Caco-2 (cell line): ENCODE measurements at regions not wholly inside any gene's neighbourhood (a gene's known extent, or its start where the extent isn't known, plus 50 kb on each side); places are given as distances from the start of the nearest gene placed in this dataset.

Experiments
- BruUV-seq: library from RNA; stranded (reverse); fragments of 400-500 nt; replicated peaks from 2 replicates; lab custom pipeline; 2021; lab: Mats Ljungman, UMichigan
- CTCF ChIA-PET: fragments of 300-600 bp; sonication (Branson Sonifier 250); formaldehyde crosslinking; loops from one replicate; lab custom pipeline; 2022; ENCODE audit warnings: antibody characterized with exemption; lab: Charles Lee
- POLR2A ChIA-PET: fragments of 300-600 bp; sonication (Branson Sonifier 250); formaldehyde crosslinking; loops from one replicate; lab custom pipeline; 2022; ENCODE audit warnings: antibody characterized with exemption; lab: Charles Lee
- DNase-seq, 2 experiments: peaks; one replicate each; pipeline versions ENCODE4 v3.0.0 to v3.0.0-alpha.2; 2020 to 2022
- H3K27me3 ChIP-seq: replicated peaks from 2 replicates; pipeline ENCODE4 v1.6.0; 2011; ENCODE audit warnings: low read length; ENCODE audit not compliant: control insufficient read depth, insufficient read depth
- H3K36me3 ChIP-seq: 2 replicates; pipeline ENCODE4 v1.5.1; 2011; ENCODE audit warnings: low read length; ENCODE audit not compliant: control insufficient read depth, insufficient read depth
- H3K4me1 ChIP-seq: fragments of 250-450 bp; sonication (Bioruptor Pico); 2 replicates; pipeline ENCODE4 v1.5.1; 2020; ENCODE audit warnings: mild to moderate bottlenecking
- H3K4me3 ChIP-seq: 2 replicates; pipeline ENCODE4 v1.5.1; 2011; ENCODE audit warnings: low read depth, mild to moderate bottlenecking, control low read depth, low read length
- H3K9me3 ChIP-seq: fragments of 250-450 bp; sonication (Bioruptor Pico); 2 replicates; pipeline ENCODE4 v1.5.1; 2020; ENCODE audit warnings: mild to moderate bottlenecking, moderate library complexity
- H3K27ac Mint-ChIP-seq: one replicate; pipeline ENCODE4 v1.8.0; 2022; ENCODE audit warnings: mixed read lengths; ENCODE audit not compliant: unreplicated experiment
- H3K27me3 Mint-ChIP-seq: one replicate; pipeline ENCODE4 v1.8.0; 2022; ENCODE audit warnings: mixed read lengths; ENCODE audit not compliant: insufficient read depth, unreplicated experiment
- H3K36me3 Mint-ChIP-seq: one replicate; pipeline ENCODE4 v1.8.0; 2022; ENCODE audit warnings: mild to moderate bottlenecking, mixed read lengths; ENCODE audit not compliant: insufficient read depth, unreplicated experiment
- H3K4me1 Mint-ChIP-seq: one replicate; pipeline ENCODE4 v1.8.0; 2022; ENCODE audit warnings: low read depth, mixed read lengths; ENCODE audit not compliant: unreplicated experiment
- H3K4me3 Mint-ChIP-seq: one replicate; pipeline ENCODE4 v1.8.0; 2022; ENCODE audit warnings: mild to moderate bottlenecking, moderate library complexity, mixed read lengths; ENCODE audit not compliant: unreplicated experiment
- H3K9me3 Mint-ChIP-seq: one replicate; pipeline ENCODE4 v1.8.0; 2022; ENCODE audit warnings: mixed read lengths; ENCODE audit not compliant: unreplicated experiment
- intact Hi-C: fragments of 100-400 bp; cut with micrococcal nuclease; formaldehyde crosslinking; loops from one replicate; pipeline ENCODE4 v1.10.0; 2022; ENCODE audit not compliant: unreplicated experiment
- TF ChIP-seq, protein P1 (sequence below), 2 experiments: fragments of 200-600 bp in 1 of 2; IDR thresholded peaks; 1 replicate in 1 of 2; 2 replicates in 1 of 2; pipeline versions ENCODE4 v1.5.1 to v1.8.0; 2011 to 2022; ENCODE audit warnings: antibody characterized with exemption in 1 of 2, control low read depth in 1 of 2, inconsistent platforms in 1 of 2, low read depth in 1 of 2, low read length in 1 of 2, mild to moderate bottlenecking in 1 of 2, moderate library complexity in 1 of 2; ENCODE audit not compliant: insufficient read depth in 1 of 2, severe bottlenecking in 1 of 2, unreplicated experiment in 1 of 2

GRCh38 chr18:79624356-79625170 lies 55.0 kb upstream of the CTDP1 start:
- no peaks in the 10 kb centered on the region for H3K9me3 Mint-ChIP-seq
- intact Hi-C loops, result no loop called here
- BruUV-seq, result no TSS peak
- Histone ChIP-seq H3K4me3 (no peak overlapping the region), H3K27me3 (no peaks in the 10 kb centered on the region), H3K9me3 (no peaks in the 10 kb centered on the region), H3K36me3 (no peaks in the 10 kb centered on the region), H3K4me1 (no peaks in the 10 kb centered on the region)
- ChIA-PET POLR2A (no interaction called here), CTCF (no interaction called here)
- H3K4me1 Mint-ChIP-seq, result no peaks in the 10 kb centered on the region
- H3K4me3 Mint-ChIP-seq, result no peak overlapping the region
- TF ChIP-seq, protein P1, sequence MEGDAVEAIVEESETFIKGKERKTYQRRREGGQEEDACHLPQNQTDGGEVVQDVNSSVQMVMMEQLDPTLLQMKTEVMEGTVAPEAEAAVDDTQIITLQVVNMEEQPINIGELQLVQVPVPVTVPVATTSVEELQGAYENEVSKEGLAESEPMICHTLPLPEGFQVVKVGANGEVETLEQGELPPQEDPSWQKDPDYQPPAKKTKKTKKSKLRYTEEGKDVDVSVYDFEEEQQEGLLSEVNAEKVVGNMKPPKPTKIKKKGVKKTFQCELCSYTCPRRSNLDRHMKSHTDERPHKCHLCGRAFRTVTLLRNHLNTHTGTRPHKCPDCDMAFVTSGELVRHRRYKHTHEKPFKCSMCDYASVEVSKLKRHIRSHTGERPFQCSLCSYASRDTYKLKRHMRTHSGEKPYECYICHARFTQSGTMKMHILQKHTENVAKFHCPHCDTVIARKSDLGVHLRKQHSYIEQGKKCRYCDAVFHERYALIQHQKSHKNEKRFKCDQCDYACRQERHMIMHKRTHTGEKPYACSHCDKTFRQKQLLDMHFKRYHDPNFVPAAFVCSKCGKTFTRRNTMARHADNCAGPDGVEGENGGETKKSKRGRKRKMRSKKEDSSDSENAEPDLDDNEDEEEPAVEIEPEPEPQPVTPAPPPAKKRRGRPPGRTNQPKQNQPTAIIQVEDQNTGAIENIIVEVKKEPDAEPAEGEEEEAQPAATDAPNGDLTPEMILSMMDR (IDR thresholded peaks at IDR 0.05; ENCODE audit: insufficient read depth in 1 of 2, low read depth in 1 of 2, low read length in 1 of 2, severe bottlenecking in 1 of 2, unreplicated experiment in 1 of 2), result no peak
- H3K27me3 Mint-ChIP-seq, result no peaks in the 10 kb centered on the region
- no peak for DNase-seq
- H3K27ac Mint-ChIP-seq, result no peak overlapping the region
- H3K36me3 Mint-ChIP-seq, result no peaks in the 10 kb centered on the region

GRCh38 chr18:79625195-79625923 lies 54.2 kb upstream of the CTDP1 start:
- Mint-ChIP-seq H3K9me3 (no peaks in the 10 kb centered on the region), H3K36me3 (no peaks in the 10 kb centered on the region), H3K27ac (no peak overlapping the region), H3K4me3 (no peak overlapping the region), H3K27me3 (no peaks in the 10 kb centered on the region), H3K4me1 (no peaks in the 10 kb centered on the region)
- Histone ChIP-seq H3K4me3 (no peak overlapping the region), H3K4me1 (no peaks in the 10 kb centered on the region), H3K27me3 (no peaks in the 10 kb centered on the region), H3K9me3 (no peaks in the 10 kb centered on the region), H3K36me3 (no peaks in the 10 kb centered on the region)
- ChIA-PET CTCF (no interaction called here), POLR2A (no interaction called here)
- TF ChIP-seq, protein P1 (IDR thresholded peaks at IDR 0.05; ENCODE audit: insufficient read depth in 1 of 2, low read depth in 1 of 2, low read length in 1 of 2, severe bottlenecking in 1 of 2, unreplicated experiment in 1 of 2), result no peak
- intact Hi-C loops, result no loop called here
- BruUV-seq, result no TSS peak
- DNase-seq, result no peak

DNA sequence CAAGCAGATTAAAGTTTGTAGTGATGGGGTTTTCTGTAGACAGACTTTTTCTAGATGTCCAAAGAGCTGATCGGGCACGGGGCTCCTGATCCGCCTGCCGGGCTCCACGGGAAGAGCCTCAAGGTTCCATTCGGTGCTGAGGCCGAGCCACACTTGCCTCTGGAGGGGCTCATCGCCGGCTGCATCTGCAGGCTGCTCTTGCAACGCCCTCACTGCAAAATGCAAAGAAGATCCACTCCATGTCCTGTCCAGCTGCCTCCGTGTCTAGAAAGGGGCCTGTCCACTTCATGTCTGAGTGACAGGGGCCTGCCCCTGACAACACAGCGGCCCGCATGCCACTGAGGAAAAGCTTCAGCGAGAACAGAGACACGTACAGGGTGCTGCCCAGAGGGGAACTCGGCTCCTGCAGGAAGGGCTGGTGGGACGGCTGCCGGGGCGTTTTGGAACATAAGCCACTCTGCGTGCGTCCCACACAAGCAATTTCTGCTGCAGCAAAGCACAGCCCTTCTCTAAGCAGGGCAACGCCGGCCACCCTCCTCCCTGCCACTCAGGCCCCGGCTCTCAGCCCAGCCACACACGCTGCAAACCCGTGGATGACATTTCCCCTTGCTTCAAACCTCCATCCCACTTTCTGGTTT lies 53.6 kb upstream of the CTDP1 start:
- no peaks in the 10 kb centered on the region for H3K36me3 Mint-ChIP-seq
- POLR2A ChIA-PET, result no interaction called here
- no TSS peak for BruUV-seq

More for the DNA sequence above, 53.6 kb upstream of the CTDP1 start:
- DNase-seq, result no peak
- CTCF ChIA-PET, result no interaction called here
- H3K4me1 ChIP-seq, result no peaks in the 10 kb centered on the region
- Mint-ChIP-seq H3K4me3 (no peak overlapping the region), H3K9me3 (no peaks in the 10 kb centered on the region), H3K4me1 (no peaks in the 10 kb centered on the region), H3K27me3 (no peaks in the 10 kb centered on the region), H3K27ac (no peak overlapping the region)
- H3K9me3 ChIP-seq, result no peaks in the 10 kb centered on the region
- TF ChIP-seq, protein P1 (IDR thresholded peaks at IDR 0.05; ENCODE audit: insufficient read depth in 1 of 2, low read depth in 1 of 2, low read length in 1 of 2, severe bottlenecking in 1 of 2, unreplicated experiment in 1 of 2), result no peak
- intact Hi-C loops, result no loop called here
- no peaks in the 10 kb centered on the region for H3K36me3 ChIP-seq
- H3K27me3 ChIP-seq, result no peaks in the 10 kb centered on the region
- no peak overlapping the region for H3K4me3 ChIP-seq
